Stromal cell of bone marrow (primary cell): ENCODE measurements at regions not wholly inside any gene's neighbourhood (a gene's known extent, or its start where the extent isn't known, plus 50 kb on each side); places are given as distances from the start of the nearest gene placed in this dataset.

ENCODE experiments used
- DNase-seq: peaks from one replicate; pipeline ENCODE4 v3.0.0-alpha.2; 2012; ENCODE audit warnings: low read depth

GRCh38 chrY:14139521-14139920, 83.5 kb downstream of the VCY1B start:
- no peak for DNase-seq

- DNase-seq = no peak
These were observed 89.6 kb downstream of the VCY1B start for GRCh38 chrY:14145614-14146013.

- no peak for DNase-seq
These were observed 126.7 kb downstream of the VCY1B start for GRCh38 chrY:14182776-14183175.

- no peak for DNase-seq
These were observed 166.0 kb downstream of the VCY1B start for GRCh38 chrY:14222014-14222413.

GRCh38 chrY:14231703-14232102, 175.7 kb downstream of the VCY1B start:
- DNase-seq = no peak

GRCh38 chrY:14235070-14235469, 179.0 kb downstream of the VCY1B start:
- DNase-seq = no peak

- DNase-seq = no peak
These were observed 182.2 kb downstream of the VCY1B start for GRCh38 chrY:14238277-14238676.

- DNase-seq = no peak
These were observed 190.9 kb downstream of the VCY1B start for GRCh38 chrY:14246948-14247347.

- DNase-seq = no peak
These were observed 193.0 kb downstream of the VCY1B start for GRCh38 chrY:14248878-14249576.

GRCh38 chrY:14255965-14256816, 200.2 kb downstream of the VCY1B start:
- DNase-seq = no peak

GRCh38 chrY:14256817-14257168, 200.8 kb downstream of the VCY1B start:
- no peak for DNase-seq

- DNase-seq = no peak
These were observed 221.0 kb downstream of the VCY1B start for GRCh38 chrY:14277029-14277428.

GRCh38 chrY:14290656-14291375, 233.5 kb upstream of the NLGN4Y start:
- no peak for DNase-seq

- no peak for DNase-seq
These were observed 231.9 kb upstream of the NLGN4Y start for GRCh38 chrY:14292382-14292781.

GRCh38 chrY:14300775-14301174, 223.6 kb upstream of the NLGN4Y start:
- no peak for DNase-seq

GRCh38 chrY:14301552-14301951, 222.8 kb upstream of the NLGN4Y start:
- DNase-seq = no peak

- no peak for DNase-seq
These were observed 195.5 kb upstream of the NLGN4Y start for GRCh38 chrY:14328677-14329345.

- DNase-seq = no peak
These were observed 194.0 kb upstream of the NLGN4Y start for GRCh38 chrY:14330362-14330761.

- DNase-seq = no peak
These were observed 184.8 kb upstream of the NLGN4Y start for GRCh38 chrY:14339524-14339923.

- peak; percentile 15 for DNase-seq
These were observed 183.7 kb upstream of the NLGN4Y start for GRCh38 chrY:14340459-14341143.

GRCh38 chrY:14344648-14345333, 179.5 kb upstream of the NLGN4Y start:
- DNase-seq = no peak
